CD4-positive, alpha-beta T cell treated with Interleukin-2 at 100 ng/mL for 4 hours (primary cell): ENCODE measurements at regions not wholly inside any gene's neighbourhood (a gene's known extent, or its start where the extent isn't known, plus 50 kb on each side); places are given as distances from the start of the nearest gene placed in this dataset.

ENCODE experiments used
- DNase-seq: peaks from one replicate; pipeline ENCODE4 v3.0.0-alpha.2; 2020; ENCODE audit warnings: low spot score

DNA sequence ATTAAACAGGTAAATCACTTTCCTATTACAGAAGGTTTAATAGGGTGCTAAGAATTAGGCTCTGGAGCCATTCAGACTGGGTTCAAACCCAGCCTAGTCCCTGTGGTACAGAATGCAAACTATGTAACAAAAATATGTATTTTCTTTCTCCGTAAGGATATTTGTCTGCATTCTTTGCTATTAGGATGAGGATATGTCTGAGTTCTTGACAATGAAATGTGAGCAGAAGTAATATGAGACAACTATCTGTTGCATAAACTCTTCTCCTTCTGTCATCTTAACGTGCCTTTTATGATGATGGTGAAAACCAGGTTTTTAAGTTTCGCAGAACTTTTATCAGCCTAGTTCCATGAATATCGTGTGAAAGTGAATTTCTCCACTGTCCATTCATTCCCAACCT is 1129.1 kb upstream of the ZEB2 start:
- DNase-seq = no peak

DNA sequence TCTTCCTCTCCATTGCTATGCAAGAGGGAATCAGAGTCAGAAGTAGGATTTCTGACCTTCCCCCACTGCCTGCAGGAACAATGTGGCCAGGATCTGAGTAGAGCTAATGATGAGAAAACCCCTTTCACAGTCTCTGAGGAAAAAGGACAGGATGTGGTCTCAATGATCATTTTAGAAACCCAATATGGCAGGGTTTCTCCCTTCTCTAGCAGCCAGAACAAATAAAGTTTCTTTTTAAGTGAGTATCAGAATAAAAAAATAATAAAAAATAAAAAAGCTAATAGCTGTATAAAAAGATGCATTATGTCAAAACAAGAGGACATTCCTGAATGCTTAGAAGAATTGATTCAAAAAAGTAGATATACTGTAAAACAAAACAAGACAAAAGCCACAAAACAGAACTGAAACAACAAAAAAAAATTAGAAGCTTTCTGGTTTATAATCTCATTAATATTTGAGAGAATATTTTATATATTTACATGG is 1124.9 kb upstream of the ZEB2 start:
- no peak for DNase-seq

DNA sequence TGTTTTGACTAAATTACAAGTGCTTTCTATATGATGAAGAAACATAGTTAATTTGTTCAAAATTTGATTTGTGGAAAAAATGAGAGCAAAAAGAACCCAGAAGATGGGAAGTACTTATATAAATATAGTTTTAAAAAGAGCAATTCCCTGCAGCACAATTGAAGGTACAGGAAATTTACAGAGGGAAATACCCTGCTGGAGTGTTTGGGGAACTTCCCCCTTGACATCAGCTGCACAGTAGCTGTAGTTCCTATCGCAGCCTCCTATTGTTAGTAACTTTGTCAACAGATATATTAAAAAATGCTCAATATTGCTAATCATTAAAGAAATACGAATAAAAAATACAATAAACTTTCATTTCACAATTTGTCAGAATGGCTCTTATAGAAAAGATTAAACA is 1118.8 kb upstream of the ZEB2 start:
- no peak for DNase-seq

DNA sequence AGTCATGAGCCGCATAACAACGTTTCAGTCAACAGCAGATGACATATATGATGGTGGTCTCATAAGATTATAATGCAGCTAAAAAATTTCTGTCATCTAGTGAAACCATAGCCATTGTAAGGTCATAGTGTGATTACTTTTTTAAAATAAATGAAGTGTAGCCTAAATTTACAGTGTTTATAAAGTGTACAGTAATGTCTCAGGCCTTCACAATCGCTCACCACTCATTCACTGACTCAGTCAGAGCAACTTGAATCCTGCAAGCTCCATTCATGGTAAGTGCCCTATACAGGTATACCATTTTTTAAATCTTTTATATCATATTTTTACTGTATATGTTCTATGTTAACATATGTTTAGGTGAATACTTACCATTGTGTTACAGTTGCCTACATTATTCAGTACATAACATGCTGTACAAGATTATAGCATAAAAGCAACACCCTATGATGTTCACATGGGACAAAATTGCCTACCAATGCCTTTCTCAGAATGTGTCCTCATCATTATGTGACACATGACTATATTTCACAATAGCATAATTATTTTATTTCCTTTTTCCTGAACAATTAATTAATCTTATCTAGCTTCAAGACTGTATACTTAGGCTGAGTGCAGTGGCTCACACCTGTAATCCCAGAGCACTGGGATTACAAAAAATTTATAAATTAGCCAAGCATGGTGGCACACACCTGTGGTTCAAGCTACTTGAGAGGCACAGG is 1115.9 kb upstream of the ZEB2 start:
- no peak for DNase-seq

DNA sequence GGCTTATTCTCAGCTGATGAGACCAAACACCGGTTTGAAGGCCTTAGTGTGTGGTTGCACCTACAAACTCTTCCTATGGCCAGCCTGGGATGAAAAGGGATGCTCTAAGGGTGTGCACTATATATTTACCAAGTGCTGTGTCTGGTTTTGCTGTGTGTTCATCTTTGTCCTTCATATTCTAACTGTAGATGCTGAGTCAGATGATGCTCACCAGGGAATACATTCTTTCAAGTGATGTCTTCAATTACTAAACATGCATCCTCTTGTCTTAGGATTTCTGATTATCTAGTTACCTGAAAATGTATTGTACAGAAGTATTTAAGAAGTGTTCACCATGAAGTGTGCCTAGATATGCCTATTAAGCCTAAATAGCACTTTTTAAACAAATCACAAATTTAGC is 1111.6 kb upstream of the ZEB2 start:
- no peak for DNase-seq

DNA sequence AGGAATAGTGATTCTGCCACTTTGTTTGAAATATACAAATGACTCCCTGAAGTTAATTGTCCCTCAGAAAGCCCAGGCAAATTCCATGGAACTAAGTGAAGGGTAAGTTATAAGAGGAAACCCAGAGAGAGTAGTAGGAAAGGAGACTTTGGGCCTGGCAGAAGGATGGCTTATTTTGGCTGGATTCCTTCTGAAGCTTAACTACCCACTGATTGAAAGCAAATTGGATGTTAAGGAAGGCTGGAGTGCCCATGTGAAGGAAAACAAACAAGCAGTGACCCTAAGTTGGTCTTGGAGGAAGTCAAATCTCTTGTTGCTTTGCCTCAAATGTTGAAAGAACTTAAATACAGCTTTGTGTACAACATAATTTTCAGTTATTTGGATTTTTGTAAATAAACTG is 1106.4 kb upstream of the ZEB2 start:
- DNase-seq = no peak

DNA sequence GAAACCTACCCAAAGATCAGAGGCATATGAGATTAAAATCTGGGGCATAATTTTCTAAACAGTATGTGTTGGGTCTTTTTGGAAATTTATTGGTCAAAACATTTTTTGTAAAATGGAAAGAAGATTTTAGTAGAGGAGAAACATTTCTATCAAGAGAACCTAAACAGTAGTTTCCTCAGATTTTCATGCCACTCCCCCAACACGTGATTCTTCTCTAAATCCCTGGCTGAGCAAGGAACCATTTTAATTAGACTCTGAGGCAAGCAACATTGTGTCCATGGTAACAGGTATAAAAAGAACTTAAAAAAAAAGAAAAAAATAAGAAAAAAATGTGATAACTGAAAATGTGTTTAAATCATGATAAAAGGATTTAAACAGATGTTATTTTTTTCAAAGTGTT is 1105.2 kb upstream of the ZEB2 start:
- DNase-seq = no peak

DNA sequence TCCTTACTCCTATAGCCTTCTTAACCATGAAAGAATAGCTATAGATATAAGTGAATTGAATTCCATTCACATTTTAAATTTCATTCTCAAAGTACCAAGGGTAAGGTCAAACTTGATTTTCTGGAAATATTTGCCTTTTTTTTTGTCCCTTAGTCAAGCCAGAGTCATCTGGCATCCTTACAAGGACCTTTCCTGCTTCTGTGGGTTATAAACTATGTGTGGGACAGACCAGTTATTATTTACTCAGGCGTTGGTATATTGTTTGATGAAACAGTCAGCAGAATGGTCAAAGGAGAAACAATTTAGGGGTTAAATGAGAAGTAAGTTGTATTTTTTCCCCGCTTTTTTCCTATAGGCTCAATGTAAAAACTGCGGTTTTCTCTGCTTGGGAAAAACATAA is 1103.2 kb upstream of the ZEB2 start:
- DNase-seq = no peak

DNA sequence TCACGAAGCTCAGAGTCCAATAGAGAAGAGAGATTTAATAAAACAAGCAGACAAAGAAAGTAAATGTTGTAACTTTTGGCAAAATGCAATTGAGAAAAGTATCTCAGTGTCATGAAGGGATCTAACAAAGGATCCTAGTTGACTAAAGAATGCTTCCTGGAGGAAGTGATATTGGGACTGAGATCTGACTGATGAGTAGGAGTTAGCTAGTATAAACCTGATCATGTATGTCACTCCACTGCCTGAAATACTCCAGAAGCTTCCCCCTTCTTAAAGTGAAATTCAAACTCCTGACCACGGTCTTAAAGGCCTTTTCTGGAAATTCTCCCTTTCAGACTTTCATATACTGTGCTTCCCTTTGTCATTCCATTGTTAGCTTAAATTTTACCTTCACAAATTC is 1102.4 kb upstream of the ZEB2 start:
- no peak for DNase-seq

DNA sequence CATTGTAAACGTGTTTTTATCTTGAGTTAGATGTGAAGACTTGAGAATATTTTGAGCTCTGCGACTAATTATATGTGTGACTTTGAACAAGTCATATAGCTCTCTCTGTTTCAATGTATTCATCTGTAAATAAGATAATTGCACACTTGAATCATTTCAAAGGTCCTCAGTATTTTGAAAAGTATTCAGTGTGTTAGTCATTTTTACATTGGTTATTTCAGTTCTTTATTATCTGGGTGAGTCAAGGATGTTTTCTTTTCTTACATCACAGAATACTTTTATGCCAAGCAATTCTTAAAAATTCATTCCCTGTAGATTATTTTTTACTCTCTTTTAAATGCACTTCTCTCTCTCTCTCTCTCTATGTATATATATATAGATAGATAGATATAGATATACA is 1098.0 kb upstream of the ZEB2 start:
- no peak for DNase-seq

DNA sequence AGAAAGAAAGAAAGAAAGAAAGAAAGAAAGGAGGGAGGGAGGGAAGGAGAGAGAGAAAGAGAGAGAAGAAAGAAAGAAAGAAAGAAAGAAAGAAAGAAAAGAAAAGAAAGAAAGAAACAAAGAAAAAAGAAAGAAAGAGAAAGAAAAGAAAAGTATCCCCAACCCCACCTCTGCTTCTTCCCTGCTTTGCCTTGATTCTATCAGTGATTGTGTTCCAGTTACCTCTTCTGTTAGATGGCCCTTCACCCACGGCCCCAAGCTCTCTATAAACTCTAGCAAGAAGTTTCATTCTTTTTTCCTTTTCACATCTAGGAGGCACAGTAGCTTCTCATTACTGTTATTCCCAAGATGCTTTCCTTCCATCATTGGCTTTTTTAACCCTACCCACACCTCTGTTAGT is 1097.5 kb upstream of the ZEB2 start:
- no peak for DNase-seq

DNA sequence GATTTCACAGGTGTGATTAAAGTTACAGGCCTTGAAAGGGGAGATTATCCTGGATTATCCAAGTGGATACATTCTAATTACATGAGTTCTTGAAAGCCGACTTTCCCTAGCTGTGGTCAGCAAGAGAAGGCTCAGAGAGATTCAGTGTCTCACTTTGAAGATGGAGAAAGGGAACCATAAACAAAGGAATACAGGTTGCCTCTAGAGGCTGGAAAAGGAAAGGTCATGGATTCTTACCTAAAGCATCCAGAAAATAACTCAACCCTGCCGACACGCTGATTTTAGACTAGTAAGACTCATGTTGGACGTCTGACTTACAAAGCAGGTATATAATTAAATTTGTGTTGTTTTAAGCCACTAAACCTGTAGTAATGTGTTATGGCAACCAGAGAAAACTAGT is 1095.7 kb upstream of the ZEB2 start:
- no peak for DNase-seq

DNA sequence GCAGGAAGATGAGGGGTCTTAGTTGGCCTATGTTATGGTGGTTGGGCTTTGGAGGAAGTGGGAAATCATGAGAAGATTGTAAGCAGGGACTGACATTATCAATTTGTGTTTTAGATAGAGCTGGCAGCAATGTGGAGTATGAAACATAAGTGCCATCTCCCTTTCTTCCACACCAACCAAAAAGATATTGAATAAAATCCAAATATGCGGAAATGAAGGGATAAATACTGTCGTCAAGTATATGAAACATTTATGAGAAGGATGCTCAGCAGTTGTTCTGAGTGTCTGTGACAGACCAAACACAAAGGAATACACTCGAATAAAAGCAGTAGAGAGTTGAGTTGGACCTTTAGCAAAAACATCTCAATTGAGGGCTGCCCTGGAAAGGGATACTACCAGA is 1090.0 kb upstream of the ZEB2 start:
- DNase-seq = no peak

DNA sequence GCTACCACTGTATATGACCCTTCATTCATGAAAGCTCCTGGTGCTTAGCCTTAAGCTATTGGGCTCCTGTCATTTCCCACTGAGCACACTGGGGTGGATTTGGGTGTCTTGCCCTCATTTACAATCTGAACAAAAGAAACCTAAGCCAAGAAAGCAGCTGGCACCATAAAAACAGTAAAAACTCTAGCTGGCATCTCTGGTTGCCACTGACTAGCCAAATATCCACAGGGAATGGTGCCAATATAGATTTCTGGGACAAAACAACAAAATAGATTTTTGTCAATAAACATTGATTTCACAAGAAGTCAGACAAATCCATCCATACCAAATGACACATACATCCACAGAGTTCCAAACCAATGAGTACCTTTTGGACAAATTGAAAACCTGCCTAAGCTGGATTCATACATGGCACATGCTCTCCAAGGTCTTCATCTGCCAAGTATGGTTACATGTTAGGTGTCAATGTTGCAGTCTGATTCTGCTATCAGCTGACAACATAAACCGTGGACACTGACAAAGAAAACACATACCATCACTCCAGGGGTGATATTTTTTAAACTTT is 1081.5 kb upstream of the ZEB2 start:
- no peak for DNase-seq

DNA sequence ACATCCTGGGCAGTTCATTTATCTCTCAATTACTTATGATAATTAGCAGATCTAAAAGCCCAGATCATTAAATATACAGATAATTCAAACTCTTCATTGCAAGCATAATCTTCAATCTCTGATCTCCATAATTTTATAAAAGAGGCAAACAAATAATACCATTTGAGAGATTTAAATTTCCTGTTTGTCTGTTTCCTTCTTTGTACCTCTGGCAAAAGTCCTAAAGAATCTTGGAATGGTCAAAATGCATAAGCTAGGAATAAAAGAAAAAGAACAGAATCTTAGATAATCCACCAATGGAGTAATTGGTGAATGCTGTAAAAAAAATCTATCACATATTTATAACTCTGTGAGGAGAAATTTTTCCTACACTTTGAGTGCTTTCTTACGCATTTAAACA is 1080.9 kb upstream of the ZEB2 start:
- DNase-seq = no peak

DNA sequence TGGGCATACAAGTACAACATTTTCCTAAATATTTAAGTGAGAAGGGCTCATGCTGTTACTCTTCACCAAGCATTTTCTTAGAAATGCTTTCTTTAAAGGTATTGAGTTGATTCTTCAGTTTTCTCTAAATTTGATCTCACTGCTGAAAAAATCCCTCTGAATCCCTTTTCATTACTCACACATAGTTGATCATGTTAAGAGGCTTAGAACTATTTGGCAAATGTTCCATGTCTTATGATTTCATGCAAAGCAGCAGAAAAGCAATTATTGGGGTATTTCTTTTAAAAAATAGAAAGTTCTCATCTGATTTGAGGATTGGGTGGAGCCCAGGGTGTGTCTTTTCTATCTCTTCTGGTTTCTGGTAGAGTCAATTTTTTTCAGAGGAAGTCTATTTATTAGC is 1079.8 kb upstream of the ZEB2 start:
- no peak for DNase-seq

DNA sequence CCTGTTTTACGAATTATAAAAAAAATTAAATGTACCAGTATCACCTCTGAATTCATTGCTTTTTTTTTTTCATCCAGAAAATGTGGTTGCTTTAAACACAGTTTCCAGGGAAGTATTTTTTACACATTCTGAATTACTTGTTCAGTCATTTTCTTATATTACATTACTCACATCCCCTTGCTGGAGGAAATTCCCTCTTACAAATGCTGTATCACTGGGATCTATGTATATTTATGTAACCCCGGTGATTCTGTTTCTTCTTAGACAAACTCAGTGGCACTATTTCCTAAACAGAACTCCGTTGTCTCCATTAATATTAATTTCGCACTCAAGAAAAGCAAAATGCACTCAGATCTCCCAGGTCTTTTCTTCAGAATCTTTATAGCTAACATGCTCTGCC is 1078.5 kb upstream of the ZEB2 start:
- DNase-seq = no peak

DNA sequence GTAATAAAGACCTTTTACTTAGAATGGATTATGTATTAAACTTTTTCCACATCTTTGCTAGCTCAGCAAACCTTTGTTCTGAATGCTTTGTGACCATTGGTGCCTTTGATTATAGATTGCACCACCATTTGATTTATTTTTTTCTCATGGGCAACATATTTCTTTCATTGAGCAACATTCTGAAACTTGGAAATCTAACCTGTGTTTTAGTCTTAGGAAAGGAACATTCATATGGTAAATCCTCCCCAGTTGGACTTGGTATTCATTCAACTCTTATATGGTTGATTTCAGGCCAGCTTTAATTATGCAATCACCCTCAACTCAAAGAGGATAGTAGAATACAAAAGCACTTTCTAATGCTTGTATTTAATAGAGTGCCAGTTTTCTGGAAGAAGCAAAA is 1077.9 kb upstream of the ZEB2 start:
- no peak for DNase-seq

DNA sequence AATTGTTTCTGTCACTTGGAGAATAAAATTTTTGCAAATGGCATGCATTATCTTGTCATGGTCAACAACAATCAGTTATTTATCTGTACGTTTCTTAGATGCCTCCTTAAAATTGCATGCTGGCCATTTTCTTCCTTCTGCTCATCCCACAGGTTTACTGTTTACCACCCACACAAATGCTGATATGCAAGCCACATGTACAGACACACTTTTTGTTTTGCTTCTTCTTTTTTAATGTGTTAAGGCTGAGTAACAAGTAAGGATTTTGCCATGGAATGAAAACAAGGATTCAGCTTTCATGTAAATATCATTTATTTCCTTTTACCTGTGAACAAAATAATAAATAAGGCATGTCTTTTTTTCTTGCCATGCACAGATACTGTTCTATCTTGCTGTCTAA is 1077.1 kb upstream of the ZEB2 start:
- DNase-seq = no peak

DNA sequence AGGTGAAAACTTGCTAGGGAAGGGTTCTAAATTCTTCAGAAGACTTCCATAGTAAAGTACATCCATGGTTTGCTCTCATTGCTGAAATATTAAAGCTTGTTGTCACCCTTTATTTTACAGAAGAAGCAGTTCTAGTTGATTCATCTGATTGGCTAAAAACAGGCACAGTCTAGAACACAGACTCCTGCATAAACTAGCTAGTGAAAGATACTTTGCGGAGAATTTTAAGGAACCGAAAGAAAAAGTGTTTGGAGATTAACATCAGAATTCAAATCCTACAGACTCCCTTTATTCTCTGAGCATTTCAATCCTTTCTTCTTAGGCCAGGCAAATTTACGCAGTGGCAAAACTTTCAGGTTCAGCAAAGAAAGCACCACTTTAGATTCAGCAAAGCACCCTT is 1076.5 kb upstream of the ZEB2 start:
- no peak for DNase-seq

DNA sequence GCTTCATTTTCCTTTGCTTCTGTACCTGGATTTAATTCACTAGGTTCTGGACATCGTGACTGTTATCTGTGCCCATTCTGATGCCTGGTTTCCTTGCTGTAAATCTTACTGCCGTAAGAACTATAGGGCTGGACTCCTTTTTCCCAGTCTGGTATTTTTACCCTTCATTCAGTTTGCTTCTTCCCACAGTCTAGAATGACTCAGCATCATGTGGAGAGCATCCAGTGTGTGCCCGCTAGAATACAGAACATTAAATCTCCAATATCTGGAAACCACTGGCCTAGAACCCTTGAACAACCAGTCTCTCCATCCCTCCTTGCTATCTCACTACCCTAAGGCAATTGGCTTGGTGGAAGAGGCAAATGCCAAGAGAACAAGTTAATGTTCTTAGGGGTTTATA is 1075.4 kb upstream of the ZEB2 start:
- no peak for DNase-seq

DNA sequence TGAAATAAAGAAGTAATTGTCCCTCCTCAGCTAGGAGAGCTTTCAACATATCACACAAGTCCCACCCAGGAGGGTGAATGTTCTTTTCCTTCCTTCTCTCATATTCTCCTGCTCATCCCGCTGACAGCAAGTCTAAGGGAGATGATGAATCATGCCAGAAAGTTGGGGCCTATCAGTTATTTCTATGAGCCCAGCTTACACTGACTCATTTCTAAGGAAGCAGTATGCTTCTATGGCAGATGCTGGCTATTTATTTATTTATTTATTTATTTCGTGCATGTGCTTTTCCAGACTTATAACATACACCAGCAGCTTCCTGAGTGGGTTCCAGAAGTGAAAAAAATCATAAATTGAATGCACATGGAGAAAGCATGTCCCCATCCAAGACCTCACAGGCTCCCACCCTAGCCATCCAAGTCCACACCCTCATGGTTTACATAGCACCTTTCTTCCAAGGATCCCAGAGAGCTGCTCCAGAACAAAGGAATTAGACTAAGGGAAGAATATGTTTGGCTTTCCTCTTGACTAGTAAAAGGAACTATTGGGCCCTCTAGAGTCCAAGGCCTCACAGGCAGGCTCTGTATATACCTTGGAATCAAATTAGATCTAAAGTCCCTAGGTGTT is 1074.2 kb upstream of the ZEB2 start:
- no peak for DNase-seq

DNA sequence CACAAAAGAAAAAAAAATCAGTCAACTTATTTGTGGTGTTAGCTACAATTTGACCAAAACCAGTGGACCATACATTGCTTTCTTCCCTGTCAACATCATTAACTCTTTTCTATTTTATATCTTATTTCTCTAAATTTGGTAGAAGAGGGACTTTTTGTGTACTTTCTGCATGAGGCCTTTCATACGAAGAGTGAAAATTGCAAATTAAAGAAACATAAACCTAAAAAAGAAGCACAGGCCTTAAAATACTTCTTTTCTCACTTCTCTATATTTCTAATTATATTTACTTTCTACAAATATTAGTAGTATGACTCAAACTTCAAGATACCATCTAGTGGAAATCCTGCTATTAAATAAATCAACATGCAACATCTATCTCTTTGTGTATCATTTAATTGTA is 1073.4 kb upstream of the ZEB2 start:
- no peak for DNase-seq

DNA sequence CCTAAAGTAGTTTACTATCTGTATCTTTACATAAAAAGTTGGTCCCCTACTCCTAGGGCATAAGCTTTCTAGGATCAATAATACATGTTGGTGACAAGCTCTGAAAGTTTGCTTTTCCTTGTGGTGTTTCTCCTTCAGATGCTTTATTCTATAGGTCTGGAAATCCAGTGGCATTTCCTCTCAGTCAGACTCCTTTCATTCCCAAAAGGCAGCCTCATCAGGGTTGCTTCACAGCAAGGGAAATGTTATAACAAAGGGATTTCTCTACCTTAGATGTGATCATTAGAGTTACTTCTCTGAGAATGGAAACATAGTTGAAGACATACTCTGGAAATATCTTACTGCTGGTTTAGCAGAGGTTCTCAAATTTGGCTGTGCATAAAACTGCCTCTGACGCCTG is 1072.4 kb upstream of the ZEB2 start:
- no peak for DNase-seq
